Activated B cell treated with CpG ODN at 0.5 μM for 24 hours (primary cell): ENCODE measurements at regions not wholly inside any gene's neighbourhood (a gene's known extent, or its start where the extent isn't known, plus 50 kb on each side); places are given as distances from the start of the nearest gene placed in this dataset.

Experiments
- ATAC-seq: fragments of 200-7000 bp; cut with Tn5 transposase; one replicate; pipeline ENCODE4 v1.10.0; 2021; ENCODE audit warnings: low read depth, mild to moderate bottlenecking, moderate library complexity
- CTCF ChIA-PET: fragments of 350-600 bp; sonication (Branson Sonifier 250); formaldehyde crosslinking; loops from one replicate; lab custom pipeline; 2021; ENCODE audit warnings: antibody characterized with exemption; lab: Charles Lee
- POLR2A ChIA-PET: fragments of 350-600 bp; sonication (Branson Sonifier 250); formaldehyde crosslinking; loops from one replicate; lab custom pipeline; 2021; ENCODE audit warnings: antibody characterized with exemption; lab: Charles Lee
- DNase-seq: peaks from one replicate; pipeline ENCODE4 v3.0.0; 2022
- H3K27ac Mint-ChIP-seq: one replicate; pipeline ENCODE4 v1.8.0; 2020; ENCODE audit warnings: mixed read lengths
- H3K27me3 Mint-ChIP-seq: one replicate; pipeline ENCODE4 v1.8.0; 2021; ENCODE audit warnings: mixed read lengths
- H3K36me3 Mint-ChIP-seq: one replicate; pipeline ENCODE4 v1.8.0; 2021; ENCODE audit warnings: low read depth, mixed read lengths
- H3K4me1 Mint-ChIP-seq: one replicate; pipeline ENCODE4 v1.8.0; 2021; ENCODE audit warnings: mixed read lengths
- H3K4me3 Mint-ChIP-seq: one replicate; pipeline ENCODE4 v1.8.0; 2020; ENCODE audit warnings: mild to moderate bottlenecking, mixed read lengths
- H3K9me3 Mint-ChIP-seq: one replicate; pipeline ENCODE4 v1.8.0; 2020; ENCODE audit warnings: mixed read lengths
- CTCF ChIP-seq: fragments of 200-600 bp; IDR thresholded peaks from one replicate; pipeline ENCODE4 v1.8.0; 2022; ENCODE audit warnings: antibody characterized with exemption, mild to moderate bottlenecking
- intact Hi-C: fragments of 100-400 bp; cut with micrococcal nuclease; formaldehyde crosslinking; loops from one replicate; pipeline ENCODE4 v1.15.1; 2024

DNA sequence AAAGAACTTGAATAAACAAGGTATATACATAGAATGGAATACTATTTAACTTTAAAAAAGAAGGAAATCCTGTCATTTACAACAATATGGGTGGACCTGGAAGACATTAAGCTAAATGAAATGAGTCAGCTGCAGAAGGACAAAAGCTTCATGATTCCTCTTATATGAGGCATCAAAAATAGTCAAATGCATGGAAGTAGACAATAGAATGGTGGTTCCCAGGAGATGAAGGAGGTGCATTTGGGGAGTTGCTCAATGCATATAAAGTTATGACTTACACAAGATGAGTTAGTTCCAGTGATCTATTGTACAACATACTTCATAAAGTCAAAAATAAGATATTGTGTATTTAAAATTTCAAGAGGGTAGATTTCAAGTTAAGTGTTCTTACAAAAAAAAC is 426.1 kb upstream of the UBE2E3 start:
- POLR2A ChIA-PET = no interaction called here
- TF ChIP-seq CTCF = no peak
- Mint-ChIP-seq H3K4me1 (no peaks in the 10 kb centered on the region), H3K27me3 (no peaks in the 10 kb centered on the region), H3K4me3 (no peak overlapping the region), H3K9me3 (no peaks in the 10 kb centered on the region), H3K27ac (no peak overlapping the region), H3K36me3 (no peaks in the 10 kb centered on the region)
- CTCF ChIA-PET = no interaction called here
- intact Hi-C loops = no loop called here
- no peak for ATAC-seq
- DNase-seq = no peak

- H3K27me3 Mint-ChIP-seq = no peaks in the 10 kb centered on the region
- no peaks in the 10 kb centered on the region for H3K4me1 Mint-ChIP-seq
- H3K9me3 Mint-ChIP-seq = no peaks in the 10 kb centered on the region
- intact Hi-C loops = no loop called here
- H3K27ac Mint-ChIP-seq = no peak overlapping the region
- ChIA-PET CTCF (no interaction called here), POLR2A (no interaction called here)
- H3K4me3 Mint-ChIP-seq = no peak overlapping the region
- DNase-seq (no peak), ATAC-seq (no peak)
- no peaks in the 10 kb centered on the region for H3K36me3 Mint-ChIP-seq
- TF ChIP-seq CTCF = no peak
Measured at GRCh38 chr2:180553094-180553715, 427.2 kb upstream of the UBE2E3 start.

- ChIA-PET CTCF (no interaction called here), POLR2A (no interaction called here)
- Mint-ChIP-seq H3K27ac (no peak overlapping the region), H3K4me3 (no peak overlapping the region), H3K4me1 (no peaks in the 10 kb centered on the region), H3K27me3 (peaks cover 3% of the 10 kb centered on the region), H3K36me3 (no peaks in the 10 kb centered on the region), H3K9me3 (no peaks in the 10 kb centered on the region)
- no peak for ATAC-seq
- no peak for TF ChIP-seq CTCF
- intact Hi-C loops = no loop called here
- no peak for DNase-seq
Measured at GRCh38 chr2:180542511-180542910, 437.9 kb upstream of the UBE2E3 start.

- intact Hi-C loops = no loop called here
- Mint-ChIP-seq H3K4me1 (no peaks in the 10 kb centered on the region), H3K27ac (no peak overlapping the region), H3K36me3 (no peaks in the 10 kb centered on the region), H3K9me3 (no peaks in the 10 kb centered on the region), H3K4me3 (no peak overlapping the region), H3K27me3 (peaks cover 3% of the 10 kb centered on the region)
- ChIA-PET CTCF (no interaction called here), POLR2A (no interaction called here)
- no peak for ATAC-seq
- TF ChIP-seq CTCF = no peak
- no peak for DNase-seq
Measured at GRCh38 chr2:180540761-180541160, 439.6 kb upstream of the UBE2E3 start.

GRCh38 chr2:180539541-180539940 is 440.9 kb upstream of the UBE2E3 start:
- ChIA-PET CTCF (no interaction called here), POLR2A (no interaction called here)
- Mint-ChIP-seq H3K27ac (no peak overlapping the region), H3K27me3 (peaks cover 2% of the 10 kb centered on the region), H3K4me1 (no peaks in the 10 kb centered on the region), H3K4me3 (no peak overlapping the region), H3K9me3 (no peaks in the 10 kb centered on the region), H3K36me3 (no peaks in the 10 kb centered on the region)
- TF ChIP-seq CTCF = no peak
- ATAC-seq (no peak), DNase-seq (no peak)
- intact Hi-C loops = no loop called here
